DOHH2 (cell line): ENCODE measurements at regions not wholly inside any gene's neighbourhood (a gene's known extent, or its start where the extent isn't known, plus 50 kb on each side); places are given as distances from the start of the nearest gene placed in this dataset.

Source experiments
- CTCF ChIP-seq: fragments of 200-600 bp; sonication (generic); IDR thresholded peaks from one replicate; pipeline ENCODE4 v1.5.1; 2014; ENCODE audit warnings: antibody characterized with exemption, mild to moderate bottlenecking, low read depth, low read length; ENCODE audit not compliant: poor library complexity, severe bottlenecking
- EZH2phosphoT487 ChIP-seq: fragments of 200-600 bp; sonication (generic); IDR thresholded peaks from 2 replicates; pipeline ENCODE4 v1.6.1; 2017; ENCODE audit warnings: borderline replicate concordance, mild to moderate bottlenecking, antibody characterized with exemption, low read length, moderate library complexity, mixed read lengths

- no peak for TF ChIP-seq CTCF
- TF ChIP-seq EZH2phosphoT487: no peak
Measured at GRCh38 chr6:6950373-6951145, 157.2 kb upstream of the RREB1 start.
